OCI-LY3 (cell line): ENCODE measurements at regions not wholly inside any gene's neighbourhood (a gene's known extent, or its start where the extent isn't known, plus 50 kb on each side); places are given as distances from the start of the nearest gene placed in this dataset.

Experiments
- H2AFZ ChIP-seq: fragments of 200-600, 300-600 bp; shearing (Covaris generic); 2 replicates; pipeline ENCODE4 v1.6.0; 2014; ENCODE audit warnings: antibody characterized with exemption, low read depth, low read length
- H3K27ac ChIP-seq: fragments of 200-600, 300-600 bp; sonication (generic); 2 replicates; pipeline ENCODE4 v1.5.1; 2014; ENCODE audit warnings: mild to moderate bottlenecking, low read length, moderate library complexity, mixed read lengths
- H3K27me3 ChIP-seq: fragments of 200-600, 300-600 bp; sonication (generic); 2 replicates; pipeline ENCODE4 v1.6.1; 2014; ENCODE audit warnings: low read depth, low read length, mixed read lengths
- H3K36me3 ChIP-seq: fragments of 200-600, 300-600 bp; sonication (generic); replicated peaks from 2 replicates; pipeline ENCODE3; 2014; ENCODE audit warnings: low read depth, low read length, mixed read lengths
- H3K4me1 ChIP-seq: fragments of 300-600, 200-600 bp; sonication (generic); 2 replicates; pipeline ENCODE4 v1.6.1; 2014; ENCODE audit warnings: low read length, mixed read lengths
- H3K4me2 ChIP-seq: fragments of 200-600, 300-600 bp; sonication (generic); 2 replicates; pipeline ENCODE4 v1.6.1; 2014; ENCODE audit warnings: low read length, mixed read lengths
- H3K4me3 ChIP-seq: fragments of 300-600, 200-600 bp; sonication (generic); 2 replicates; pipeline ENCODE4 v1.5.1; 2014; ENCODE audit warnings: antibody characterized with exemption, mild to moderate bottlenecking, low read length, moderate library complexity
- H3K79me2 ChIP-seq: fragments of 300-600, 200-600 bp; shearing (Covaris generic); 2 replicates; pipeline ENCODE4 v1.6.1; 2014; ENCODE audit warnings: mild to moderate bottlenecking, low read length, mixed read lengths
- H3K9ac ChIP-seq: fragments of 300-600, 200-600 bp; shearing (Covaris generic); 2 replicates; pipeline ENCODE4 v1.6.0; 2014; ENCODE audit warnings: mild to moderate bottlenecking, low read length, moderate library complexity
- H3K9me3 ChIP-seq: fragments of 200-600, 300-600 bp; shearing (Covaris generic); 2 replicates; pipeline ENCODE4 v1.6.1; 2014; ENCODE audit warnings: low read length, mixed read lengths; ENCODE audit not compliant: insufficient read depth
- H4K20me1 ChIP-seq: fragments of 200-600, 300-600 bp; sonication (generic); 2 replicates; pipeline ENCODE4 v1.6.1; 2016; ENCODE audit warnings: low read length, mixed read lengths; ENCODE audit not compliant: insufficient read depth
- EZH2phosphoT487 ChIP-seq: fragments of 200-600 bp; shearing (Covaris generic); IDR thresholded peaks from 2 replicates; pipeline ENCODE4 v1.6.1; 2018; ENCODE audit warnings: antibody characterized with exemption, mixed run types, low read depth
- TF ChIP-seq, protein P1 (sequence below): fragments of 200-600, 300-600 bp; sonication (generic); IDR thresholded peaks from 2 replicates; pipeline ENCODE4 v1.5.1; 2014; ENCODE audit warnings: antibody characterized with exemption, low read length, low read depth

DNA sequence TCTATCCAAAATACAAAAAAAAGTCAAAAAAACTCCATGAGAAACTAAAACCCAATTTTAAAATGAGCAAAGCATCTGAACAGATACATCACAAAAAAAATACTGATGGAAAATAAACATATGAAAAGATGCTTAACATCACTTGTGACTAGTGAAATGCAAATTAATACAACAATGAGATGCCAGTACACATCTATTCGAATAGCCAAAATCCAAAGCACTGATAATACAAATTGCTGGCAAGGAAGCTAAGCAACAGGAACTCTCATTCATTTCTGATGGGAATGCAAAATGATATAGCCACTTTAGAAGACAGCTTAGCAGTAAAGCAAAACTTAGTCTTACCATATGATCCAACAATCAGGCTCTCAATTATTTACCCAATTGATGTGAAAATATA lies 190.2 kb upstream of the FN1 start:
- no peaks in the 10 kb centered on the region for H3K36me3 ChIP-seq
- H3K79me2 ChIP-seq = no peaks in the 10 kb centered on the region
- no peak overlapping the region for H3K27ac ChIP-seq
- H3K27me3 ChIP-seq = no peaks in the 10 kb centered on the region
- H3K4me2 ChIP-seq = no peak overlapping the region
- no peak overlapping the region for H3K4me3 ChIP-seq
- H3K4me1 ChIP-seq = no peaks in the 10 kb centered on the region
- no peaks in the 10 kb centered on the region for H4K20me1 ChIP-seq
- no peaks in the 10 kb centered on the region for H3K9me3 ChIP-seq
- no peak for TF ChIP-seq EZH2phosphoT487
- TF ChIP-seq, protein P1, sequence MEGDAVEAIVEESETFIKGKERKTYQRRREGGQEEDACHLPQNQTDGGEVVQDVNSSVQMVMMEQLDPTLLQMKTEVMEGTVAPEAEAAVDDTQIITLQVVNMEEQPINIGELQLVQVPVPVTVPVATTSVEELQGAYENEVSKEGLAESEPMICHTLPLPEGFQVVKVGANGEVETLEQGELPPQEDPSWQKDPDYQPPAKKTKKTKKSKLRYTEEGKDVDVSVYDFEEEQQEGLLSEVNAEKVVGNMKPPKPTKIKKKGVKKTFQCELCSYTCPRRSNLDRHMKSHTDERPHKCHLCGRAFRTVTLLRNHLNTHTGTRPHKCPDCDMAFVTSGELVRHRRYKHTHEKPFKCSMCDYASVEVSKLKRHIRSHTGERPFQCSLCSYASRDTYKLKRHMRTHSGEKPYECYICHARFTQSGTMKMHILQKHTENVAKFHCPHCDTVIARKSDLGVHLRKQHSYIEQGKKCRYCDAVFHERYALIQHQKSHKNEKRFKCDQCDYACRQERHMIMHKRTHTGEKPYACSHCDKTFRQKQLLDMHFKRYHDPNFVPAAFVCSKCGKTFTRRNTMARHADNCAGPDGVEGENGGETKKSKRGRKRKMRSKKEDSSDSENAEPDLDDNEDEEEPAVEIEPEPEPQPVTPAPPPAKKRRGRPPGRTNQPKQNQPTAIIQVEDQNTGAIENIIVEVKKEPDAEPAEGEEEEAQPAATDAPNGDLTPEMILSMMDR = no peak
- no peak overlapping the region for H3K9ac ChIP-seq
- no peak overlapping the region for H2AFZ ChIP-seq

DNA sequence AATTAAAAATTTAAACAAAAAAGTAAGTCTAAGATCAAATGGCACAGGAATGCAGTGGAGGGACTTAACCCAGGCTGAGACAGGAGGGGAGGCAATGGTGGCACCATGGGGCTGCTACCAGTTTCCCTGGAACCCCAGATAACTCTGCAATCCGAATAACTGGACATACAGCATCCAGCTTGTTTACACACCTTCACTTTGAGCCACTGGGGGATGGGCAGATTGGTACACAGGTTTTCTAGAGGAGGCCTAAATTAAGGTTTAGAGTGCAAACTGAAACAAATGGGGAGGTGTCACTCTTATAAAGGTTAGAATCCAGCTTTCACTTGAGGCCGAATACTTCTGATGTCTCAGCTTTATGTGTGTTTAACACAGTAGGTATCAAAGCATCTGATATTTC lies 189.3 kb upstream of the FN1 start:
- Histone ChIP-seq H3K27ac (no peak overlapping the region), H4K20me1 (no peaks in the 10 kb centered on the region), H3K4me1 (peaks cover 3% of the 10 kb centered on the region), H3K9ac (no peak overlapping the region), H3K79me2 (no peaks in the 10 kb centered on the region), H3K9me3 (no peaks in the 10 kb centered on the region), H2AFZ (no peak overlapping the region), H3K4me3 (no peak overlapping the region), H3K4me2 (no peak overlapping the region), H3K27me3 (no peaks in the 10 kb centered on the region), H3K36me3 (no peaks in the 10 kb centered on the region)
- no peak for TF ChIP-seq EZH2phosphoT487
- TF ChIP-seq, protein P1 = no peak

DNA sequence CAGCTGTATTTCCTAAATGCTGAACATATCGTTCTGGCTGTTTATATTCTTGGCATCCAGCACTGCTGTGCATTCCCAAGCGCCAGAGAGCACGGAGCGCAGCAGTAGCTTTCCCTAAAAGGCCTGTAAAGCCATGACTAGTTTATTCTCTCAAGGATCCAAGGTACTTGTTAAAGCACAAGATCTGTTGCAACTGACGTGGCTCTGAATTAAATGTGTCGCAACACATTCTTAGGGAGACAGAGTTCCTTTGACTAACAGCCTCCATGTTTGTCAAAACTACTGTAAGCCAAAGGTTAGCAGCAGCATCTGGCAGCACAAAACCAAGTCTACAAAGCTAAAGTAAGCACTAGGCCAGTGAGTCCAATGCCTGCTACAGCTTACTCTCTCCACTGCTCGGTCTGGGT lies 188.6 kb upstream of the FN1 start:
- no peaks in the 10 kb centered on the region for H3K9me3 ChIP-seq
- H3K79me2 ChIP-seq = no peaks in the 10 kb centered on the region
- H2AFZ ChIP-seq = no peak overlapping the region
- no peaks in the 10 kb centered on the region for H4K20me1 ChIP-seq
- H3K4me1 ChIP-seq = peaks cover 11% of the 10 kb centered on the region
- no peaks in the 10 kb centered on the region for H3K27me3 ChIP-seq
- TF ChIP-seq, protein P1 = no peak
- TF ChIP-seq EZH2phosphoT487 = no peak
- H3K4me2 ChIP-seq = no peak overlapping the region
- H3K27ac ChIP-seq = no peak overlapping the region
- no peaks in the 10 kb centered on the region for H3K36me3 ChIP-seq
- H3K9ac ChIP-seq = no peak overlapping the region
- no peak overlapping the region for H3K4me3 ChIP-seq

DNA sequence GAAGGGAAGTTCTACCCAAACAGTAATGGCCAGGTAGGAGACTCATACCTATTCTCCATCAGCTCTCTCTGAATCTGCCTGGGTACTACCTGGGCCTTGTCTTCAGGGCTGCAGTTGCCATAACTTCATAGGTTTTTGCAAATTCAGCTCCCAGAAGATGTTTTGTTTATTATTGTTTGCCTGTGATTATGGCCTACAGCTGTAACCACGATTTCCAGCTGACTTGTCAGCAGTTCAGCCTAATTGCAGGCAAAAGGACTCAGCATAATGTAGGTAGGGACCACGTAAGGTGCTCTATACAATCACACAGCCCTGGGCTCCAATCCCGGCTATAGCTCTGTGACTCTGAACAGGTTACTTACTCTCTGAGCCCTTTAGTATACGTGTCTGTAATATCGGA lies 187.0 kb upstream of the FN1 start:
- Histone ChIP-seq H2AFZ (no peak overlapping the region), H3K9me3 (no peaks in the 10 kb centered on the region), H3K79me2 (no peaks in the 10 kb centered on the region), H3K27me3 (no peaks in the 10 kb centered on the region), H3K4me1 (peaks cover 15% of the 10 kb centered on the region), H3K9ac (no peak overlapping the region), H3K36me3 (no peaks in the 10 kb centered on the region), H3K4me2 (no peak overlapping the region), H4K20me1 (no peaks in the 10 kb centered on the region), H3K4me3 (no peak overlapping the region), H3K27ac (no peak overlapping the region)
- TF ChIP-seq, protein P1 = no peak
- no peak for TF ChIP-seq EZH2phosphoT487
